H9 (cell line): ENCODE measurements at regions not wholly inside any gene's neighbourhood (a gene's known extent, or its start where the extent isn't known, plus 50 kb on each side); places are given as distances from the start of the nearest gene placed in this dataset.

ENCODE experiments used
- DNase-seq: peaks from one replicate; pipeline ENCODE4 v3.0.0-alpha.2; 2017
- H2AFZ ChIP-seq: one replicate; pipeline ENCODE4 v1.6.1; 2013; ENCODE audit warnings: mild to moderate bottlenecking, low read length, control low read depth, moderate library complexity
- H2AK5ac ChIP-seq: 2 replicates; pipeline ENCODE4 v1.6.1; 2013; ENCODE audit warnings: low read length, control low read depth, mixed read lengths; ENCODE audit not compliant: insufficient read length
- H2BK120ac ChIP-seq: one replicate; pipeline ENCODE4 v1.6.1; 2013; ENCODE audit warnings: low read depth, mild to moderate bottlenecking, low read length, control low read depth, inconsistent platforms; ENCODE audit not compliant: poor library complexity, severe bottlenecking
- H2BK12ac ChIP-seq: 2 replicates; pipeline ENCODE4 v1.6.1; 2013; ENCODE audit warnings: low read length, control low read depth, mixed read lengths, low read depth; ENCODE audit not compliant: insufficient read length
- H2BK15ac ChIP-seq: 2 replicates; pipeline ENCODE4 v1.6.1; 2013; ENCODE audit warnings: low read depth, low read length, control low read depth
- H2BK20ac ChIP-seq: one replicate; pipeline ENCODE4 v1.6.1; 2013; ENCODE audit warnings: low read depth, mild to moderate bottlenecking, low read length, control low read depth, inconsistent platforms; ENCODE audit not compliant: poor library complexity, severe bottlenecking
- H2BK5ac ChIP-seq: 2 replicates; pipeline ENCODE4 v1.6.1; 2013; ENCODE audit warnings: low read length, control low read depth, mixed read lengths; ENCODE audit not compliant: insufficient read length
- H3K14ac ChIP-seq: 2 replicates; pipeline ENCODE4 v1.6.1; 2013; ENCODE audit warnings: low read length, control low read depth; ENCODE audit not compliant: insufficient read depth
- H3K18ac ChIP-seq: 2 replicates; pipeline ENCODE4 v1.6.1; 2013; ENCODE audit warnings: low read depth, mild to moderate bottlenecking, mixed read lengths, low read length, control low read depth; ENCODE audit not compliant: insufficient read length
- H3K23ac ChIP-seq: 2 replicates; pipeline ENCODE4 v1.6.1; 2013; ENCODE audit warnings: low read length, control low read depth, mixed read lengths, low read depth; ENCODE audit not compliant: insufficient read length
- H3K23me2 ChIP-seq: 2 replicates; pipeline ENCODE4 v1.6.1; 2013; ENCODE audit warnings: low read depth, mild to moderate bottlenecking, mixed read lengths, low read length, control low read depth; ENCODE audit not compliant: insufficient read length, poor library complexity, severe bottlenecking
- H3K27ac ChIP-seq: 2 replicates; pipeline ENCODE4 v1.5.1; 2013; ENCODE audit warnings: low read length, control low read depth, mixed read lengths, low read depth; ENCODE audit not compliant: insufficient read length
- H3K27me3 ChIP-seq: 2 replicates; pipeline ENCODE4 v1.6.1; 2013; ENCODE audit warnings: low read length, control low read depth, inconsistent platforms; ENCODE audit not compliant: insufficient read depth
- H3K4ac ChIP-seq: 2 replicates; pipeline ENCODE4 v1.6.1; 2013; ENCODE audit warnings: low read depth, mild to moderate bottlenecking, control low read depth, inconsistent platforms, low read length, moderate library complexity
- H3K4me1 ChIP-seq: 2 replicates; pipeline ENCODE4 v1.6.1; 2013; ENCODE audit warnings: low read length, control low read depth, inconsistent platforms; ENCODE audit not compliant: insufficient read depth
- H3K4me2 ChIP-seq: 2 replicates; pipeline ENCODE4 v1.6.1; 2013; ENCODE audit warnings: low read length, control low read depth, mixed read lengths; ENCODE audit not compliant: insufficient read length, insufficient read depth
- H3K56ac ChIP-seq: 2 replicates; pipeline ENCODE4 v1.6.1; 2013; ENCODE audit warnings: low read depth, mild to moderate bottlenecking, mixed read lengths, low read length, control low read depth; ENCODE audit not compliant: insufficient read length
- H3K79me1 ChIP-seq: 2 replicates; pipeline ENCODE4 v1.6.1; 2013; ENCODE audit warnings: low read depth, mild to moderate bottlenecking, moderate library complexity, low read length, control low read depth, inconsistent platforms; ENCODE audit not compliant: insufficient read depth, poor library complexity, severe bottlenecking
- H3K79me2 ChIP-seq: 2 replicates; pipeline ENCODE4 v1.6.1; 2013; ENCODE audit warnings: low read length, control low read depth, inconsistent platforms; ENCODE audit not compliant: insufficient read depth
- H3K9ac ChIP-seq: 2 replicates; pipeline ENCODE4 v1.6.1; 2013; ENCODE audit warnings: low read length, control low read depth, mixed read lengths; ENCODE audit not compliant: insufficient read length; ENCODE audit errors: extremely low read depth
- H3K9me3 ChIP-seq: one replicate; pipeline ENCODE4 v1.6.1; 2013; ENCODE audit warnings: low read depth, low read length, inconsistent platforms; ENCODE audit not compliant: control insufficient read depth
- H3T11ph ChIP-seq: one replicate; pipeline ENCODE4 v1.6.1; 2013; ENCODE audit warnings: mild to moderate bottlenecking, low read length, control low read depth, inconsistent platforms
- H4K20me1 ChIP-seq: one replicate; pipeline ENCODE4 v1.6.1; 2013; ENCODE audit not compliant: control insufficient read depth, insufficient read length, insufficient read depth
- H4K5ac ChIP-seq: 2 replicates; pipeline ENCODE4 v1.6.1; 2013; ENCODE audit warnings: low read depth, mild to moderate bottlenecking, mixed read lengths, low read length, control low read depth; ENCODE audit not compliant: insufficient read length
- H4K8ac ChIP-seq: replicated peaks from 2 replicates; pipeline ENCODE4 v1.6.1; 2013; ENCODE audit warnings: low read length, control low read depth, mixed read lengths, low read depth; ENCODE audit not compliant: insufficient read length
- H4K91ac ChIP-seq: 2 replicates; pipeline ENCODE4 v1.6.1; 2013; ENCODE audit warnings: low read depth, mild to moderate bottlenecking, moderate library complexity, mixed read lengths, low read length, control low read depth; ENCODE audit not compliant: insufficient read length
- H3K27ac Mint-ChIP-seq, 3 experiments: 2 replicates in 2 of 3; 3 replicates in 1 of 3; pipeline ENCODE4 v1.8.0; 2020 to 2021; ENCODE audit warnings: mixed read lengths in 3 of 3, mild to moderate bottlenecking in 1 of 3, moderate library complexity in 1 of 3
- H3K27me3 Mint-ChIP-seq: 2 replicates; pipeline ENCODE4 v1.8.0; 2021; ENCODE audit warnings: low read depth, mild to moderate bottlenecking, moderate library complexity, mixed read lengths
- H3K36me3 Mint-ChIP-seq, 3 experiments: 2 replicates in 2 of 3; 3 replicates in 1 of 3; pipeline ENCODE4 v1.8.0; 2020 to 2021; ENCODE audit warnings: low read depth in 3 of 3, mixed read lengths in 3 of 3; ENCODE audit not compliant: insufficient read depth in 1 of 3
- H3K4me1 Mint-ChIP-seq, 2 experiments: 2 replicates each; pipeline ENCODE4 v1.8.0; 2020; ENCODE audit warnings: mixed read lengths in 2 of 2
- H3K4me3 Mint-ChIP-seq, 2 experiments: 2 replicates in 1 of 2; 3 replicates in 1 of 2; pipeline ENCODE4 v1.8.0; 2020 to 2021; ENCODE audit warnings: mild to moderate bottlenecking in 2 of 2, mixed read lengths in 2 of 2, moderate library complexity in 1 of 2
- H3K9me3 Mint-ChIP-seq, 2 experiments: 2 replicates in 1 of 2; 3 replicates in 1 of 2; pipeline ENCODE4 v1.8.0; 2020; ENCODE audit warnings: mild to moderate bottlenecking in 2 of 2, mixed read lengths in 2 of 2, moderate library complexity in 1 of 2
- CTCF ChIP-seq: fragments of 200-600 bp; sonication (generic); conservative IDR thresholded peaks from 3 replicates; pipeline ENCODE4 v1.8.0; 2021; ENCODE audit warnings: antibody characterized with exemption, mild to moderate bottlenecking
- WGBS: extraction: QIAGEN DNeasy Blood & Tissue Kit; methylation state at CpG from one replicate; pipeline ENCODE4 v1.1.7; 2013; ENCODE audit warnings: missing lambda C conversion rate, low lambda C conversion rate, mixed read lengths; ENCODE audit not compliant: insufficient read length; ENCODE audit errors: extremely low coverage; 5-methylcytosine and 5-hydroxymethylcytosine counted together

- no peak for DNase-seq
- H3K27ac ChIP-seq, result no peak overlapping the region
- peaks cover 3% of the 10 kb centered on the region; the same call in 1 of the 2 replicates for H3K4me1 ChIP-seq
Observed at GRCh38 chr5:82720213-82721086, 356.7 kb downstream of the TMEM167A start.

More at GRCh38 chr5:82720213-82721086, 356.7 kb downstream of the TMEM167A start:
- H2AK5ac ChIP-seq, result no peak overlapping the region
- H4K91ac ChIP-seq, result no peak overlapping the region
- no peak overlapping the region for H2BK5ac ChIP-seq
- peak overlapping the region; percentile 95 for H2AFZ ChIP-seq
- no peak for TF ChIP-seq CTCF
- H3K79me2 ChIP-seq, result no peaks in the 10 kb centered on the region
- no peak overlapping the region for H2BK15ac ChIP-seq
- no peak overlapping the region for H3K56ac ChIP-seq
- H2BK120ac ChIP-seq, result no peak overlapping the region
- H4K20me1 ChIP-seq, result no peaks in the 10 kb centered on the region
- H3K27me3 Mint-ChIP-seq, result no peaks in the 10 kb centered on the region
- H3K4me1 Mint-ChIP-seq, result peaks cover 8 to 13% of the 10 kb centered on the region in 2 experiments
- peaks cover 0 to 2% (median under 1%) of the 10 kb centered on the region in 3 experiments; a peak in 2 of 7 replicates for H3K36me3 Mint-ChIP-seq
- H4K5ac ChIP-seq, result no peak overlapping the region
- WGBS, result no CpG with 5 or more reads among the region's 6 CpGs
- H3T11ph ChIP-seq, result no peak overlapping the region
- H3K23me2 ChIP-seq, result no peaks in the 10 kb centered on the region
- no peak overlapping the region for H3K4me3 Mint-ChIP-seq
- H3K27me3 ChIP-seq, result no peaks in the 10 kb centered on the region; the same call in 1 of the 2 replicates
- H3K79me1 ChIP-seq, result no peaks in the 10 kb centered on the region
- no peak overlapping the region for H2BK12ac ChIP-seq
- no peak overlapping the region for H3K14ac ChIP-seq
- no peaks in the 10 kb centered on the region for H3K9me3 ChIP-seq
- H3K9me3 Mint-ChIP-seq, result peaks cover 0 to 3% of the 10 kb centered on the region in 2 experiments; a peak in 3 of 5 replicates
- H2BK20ac ChIP-seq, result no peak overlapping the region
- H3K27ac Mint-ChIP-seq, result peak overlapping the region; percentile 30 to 41 (median 32); a peak in 4 of 7 replicates
- no peak overlapping the region for H3K9ac ChIP-seq
- H3K4ac ChIP-seq, result no peak overlapping the region
- H4K8ac ChIP-seq, result no peak overlapping the region
- no peak overlapping the region for H3K4me2 ChIP-seq
- H3K18ac ChIP-seq, result no peak overlapping the region
- H3K23ac ChIP-seq, result no peak overlapping the region
